Epidermal melanocyte (primary cell): ENCODE measurements at regions not wholly inside any gene's neighbourhood (a gene's known extent, or its start where the extent isn't known, plus 50 kb on each side); places are given as distances from the start of the nearest gene placed in this dataset.

Source experiments
- DNase-seq: peaks from one replicate; pipeline ENCODE4 v3.0.0; 2011; ENCODE audit warnings: low spot score; ENCODE audit not compliant: insufficient read length

- DNase-seq, result no peak
Measured at GRCh38 chr3:182246870-182247269, 535.1 kb downstream of the SOX2 start.

- DNase-seq, result no peak
Measured at GRCh38 chr3:182248349-182248880, 536.7 kb downstream of the SOX2 start.

- no peak for DNase-seq
Measured at GRCh38 chr3:182252802-182253201, 540.5 kb upstream of the ATP11B start.

- no peak for DNase-seq
Measured at GRCh38 chr3:182255158-182255557, 538.1 kb upstream of the ATP11B start.

GRCh38 chr3:182257361-182257760 is 535.9 kb upstream of the ATP11B start:
- no peak for DNase-seq

GRCh38 chr3:182258538-182259177 is 534.6 kb upstream of the ATP11B start:
- DNase-seq, result no peak

- no peak for DNase-seq
Measured at GRCh38 chr3:182259579-182259978, 533.7 kb upstream of the ATP11B start.

- DNase-seq, result no peak
Measured at GRCh38 chr3:182261041-182261440, 532.3 kb upstream of the ATP11B start.

- no peak for DNase-seq
Measured at GRCh38 chr3:182268711-182269110, 524.6 kb upstream of the ATP11B start.

GRCh38 chr3:182276512-182276911 is 516.8 kb upstream of the ATP11B start:
- DNase-seq, result no peak

- no peak for DNase-seq
Measured at GRCh38 chr3:182284793-182285192, 508.5 kb upstream of the ATP11B start.

- DNase-seq, result no peak
Measured at GRCh38 chr3:182292591-182292990, 500.7 kb upstream of the ATP11B start.

- peak; percentile 33 for DNase-seq
Measured at GRCh38 chr3:182294256-182294655, 499.0 kb upstream of the ATP11B start.

GRCh38 chr3:182294696-182295095 is 498.6 kb upstream of the ATP11B start:
- DNase-seq, result no peak

GRCh38 chr3:182300266-182300665 is 493.0 kb upstream of the ATP11B start:
- DNase-seq, result no peak

GRCh38 chr3:182303169-182303568 is 490.1 kb upstream of the ATP11B start:
- peak; percentile 34 for DNase-seq

- DNase-seq, result no peak
Measured at GRCh38 chr3:182305881-182306665, 487.2 kb upstream of the ATP11B start.

- no peak for DNase-seq
Measured at GRCh38 chr3:182308328-182308727, 485.0 kb upstream of the ATP11B start.

- no peak for DNase-seq
Measured at GRCh38 chr3:182309120-182309519, 484.2 kb upstream of the ATP11B start.

GRCh38 chr3:182315313-182315712 is 478.0 kb upstream of the ATP11B start:
- DNase-seq, result no peak

GRCh38 chr3:182323126-182323700 is 470.1 kb upstream of the ATP11B start:
- no peak for DNase-seq

- no peak for DNase-seq
Measured at GRCh38 chr3:182323898-182324297, 469.4 kb upstream of the ATP11B start.
